GM18909 (cell line): ENCODE measurements at regions not wholly inside any gene's neighbourhood (a gene's known extent, or its start where the extent isn't known, plus 50 kb on each side); places are given as distances from the start of the nearest gene placed in this dataset.
"Not testable (repeated sequence)": the region's sequence is repeated elsewhere in the genome, so short reads cannot be mapped to it uniquely, and the experiment has no call there.

ENCODE experiments used
- ATAC-seq: cut with Tn5 transposase; IDR thresholded peaks from one replicate; pipeline ENCODE4 v1.9.1; 2021; ENCODE audit warnings: mild to moderate bottlenecking; ENCODE audit not compliant: unreplicated experiment, poor library complexity

- ATAC-seq = no peak
Observed at GRCh38 chr20:16861708-16862107, 113.5 kb downstream of the OTOR start.

GRCh38 chr20:16863303-16863702 lies 115.1 kb downstream of the OTOR start:
- no peak for ATAC-seq

- ATAC-seq = no peak
Observed at GRCh38 chr20:16864069-16864468, 115.9 kb downstream of the OTOR start.

GRCh38 chr20:16864963-16865362 lies 116.8 kb downstream of the OTOR start:
- ATAC-seq = no peak

GRCh38 chr20:16865406-16865805 lies 117.2 kb downstream of the OTOR start:
- ATAC-seq = no peak

GRCh38 chr20:16873124-16873523 lies 125.0 kb downstream of the OTOR start:
- ATAC-seq = not testable (repeated sequence)

GRCh38 chr20:16877053-16877554 lies 128.9 kb downstream of the OTOR start:
- no peak for ATAC-seq

GRCh38 chr20:16885746-16886145 lies 137.6 kb downstream of the OTOR start:
- ATAC-seq = no peak

- ATAC-seq = no peak
Observed at GRCh38 chr20:16898433-16898832, 150.3 kb downstream of the OTOR start.

GRCh38 chr20:16902662-16903061 lies 154.5 kb downstream of the OTOR start:
- no peak for ATAC-seq

- ATAC-seq = no peak
Observed at GRCh38 chr20:16904751-16905150, 156.6 kb downstream of the OTOR start.

- ATAC-seq = no peak
Observed at GRCh38 chr20:16914277-16914676, 166.1 kb downstream of the OTOR start.

GRCh38 chr20:16916165-16916564 lies 168.0 kb downstream of the OTOR start:
- no peak for ATAC-seq

GRCh38 chr20:16917636-16918035 lies 169.5 kb downstream of the OTOR start:
- ATAC-seq = no peak

- no peak for ATAC-seq
Observed at GRCh38 chr20:16918366-16918765, 170.2 kb downstream of the OTOR start.

GRCh38 chr20:16919841-16920240 lies 171.7 kb downstream of the OTOR start:
- ATAC-seq = no peak

- ATAC-seq = no peak
Observed at GRCh38 chr20:16922834-16923233, 174.7 kb downstream of the OTOR start.

- no peak for ATAC-seq
Observed at GRCh38 chr20:16926626-16927430, 178.7 kb downstream of the OTOR start.

- no peak for ATAC-seq
Observed at GRCh38 chr20:16929756-16930155, 181.6 kb downstream of the OTOR start.

GRCh38 chr20:16930656-16931055 lies 182.5 kb downstream of the OTOR start:
- no peak for ATAC-seq

GRCh38 chr20:16939051-16939450 lies 190.9 kb downstream of the OTOR start:
- no peak for ATAC-seq

- ATAC-seq = no peak
Observed at GRCh38 chr20:16940701-16941100, 192.5 kb downstream of the OTOR start.
